Dendritic cell treated with granulocyte-macrophage colony-stimulating factor and Interleukin-4, amounts not matched to agents 40 ng/mL and 50 ng/mL, for 4 days (primary cell): ENCODE measurements at regions not wholly inside any gene's neighbourhood (a gene's known extent, or its start where the extent isn't known, plus 50 kb on each side); places are given as distances from the start of the nearest gene placed in this dataset.

Experiments used
- H3K27ac Mint-ChIP-seq: one replicate; pipeline ENCODE4 v1.8.0; 2022; ENCODE audit warnings: mild to moderate bottlenecking, mixed read lengths
- H3K27me3 Mint-ChIP-seq: one replicate; pipeline ENCODE4 v1.8.0; 2022; ENCODE audit warnings: mild to moderate bottlenecking, mixed read lengths
- H3K36me3 Mint-ChIP-seq: one replicate; pipeline ENCODE4 v1.8.0; 2022; ENCODE audit warnings: low read depth, mixed read lengths
- H3K4me1 Mint-ChIP-seq: one replicate; pipeline ENCODE4 v1.8.0; 2022; ENCODE audit warnings: low read depth, mixed read lengths
- H3K4me3 Mint-ChIP-seq: one replicate; pipeline ENCODE4 v1.8.0; 2022; ENCODE audit warnings: mild to moderate bottlenecking, moderate library complexity, mixed read lengths
- H3K9me3 Mint-ChIP-seq: one replicate; pipeline ENCODE4 v1.8.0; 2022; ENCODE audit warnings: mixed read lengths
- intact Hi-C: fragments of 100-400 bp; cut with micrococcal nuclease; formaldehyde crosslinking; loops from one replicate; pipeline ENCODE4 v1.15.0; 2022

DNA sequence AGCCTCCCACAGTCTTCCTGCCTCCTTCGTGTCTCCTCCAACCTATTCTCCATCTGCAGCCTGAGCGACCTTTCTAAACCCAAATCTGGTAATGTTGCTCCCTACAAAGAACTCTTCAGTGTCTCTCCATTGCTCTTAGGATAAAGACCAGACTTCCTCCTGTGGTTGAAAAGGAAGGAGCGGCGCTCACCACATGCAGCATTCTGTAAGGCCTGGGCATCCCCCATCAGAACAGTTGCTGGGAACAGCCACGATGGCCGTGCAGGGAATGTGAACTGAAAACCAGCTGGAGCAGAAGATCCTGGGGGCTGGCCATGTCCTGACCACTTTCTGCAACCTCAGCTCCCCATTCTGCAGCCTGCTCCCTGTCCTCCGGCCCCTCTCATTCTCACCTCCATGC lies 237.8 kb upstream of the ZMIZ1 start:
- no peak overlapping the region for H3K4me3 Mint-ChIP-seq
- H3K27ac Mint-ChIP-seq, result no peak overlapping the region
- peaks cover 13% of the 10 kb centered on the region for H3K4me1 Mint-ChIP-seq
- intact Hi-C loops, result no loop called here
- H3K36me3 Mint-ChIP-seq, result no peaks in the 10 kb centered on the region
- peaks cover 29% of the 10 kb centered on the region for H3K27me3 Mint-ChIP-seq
- H3K9me3 Mint-ChIP-seq, result peaks cover 22% of the 10 kb centered on the region

DNA sequence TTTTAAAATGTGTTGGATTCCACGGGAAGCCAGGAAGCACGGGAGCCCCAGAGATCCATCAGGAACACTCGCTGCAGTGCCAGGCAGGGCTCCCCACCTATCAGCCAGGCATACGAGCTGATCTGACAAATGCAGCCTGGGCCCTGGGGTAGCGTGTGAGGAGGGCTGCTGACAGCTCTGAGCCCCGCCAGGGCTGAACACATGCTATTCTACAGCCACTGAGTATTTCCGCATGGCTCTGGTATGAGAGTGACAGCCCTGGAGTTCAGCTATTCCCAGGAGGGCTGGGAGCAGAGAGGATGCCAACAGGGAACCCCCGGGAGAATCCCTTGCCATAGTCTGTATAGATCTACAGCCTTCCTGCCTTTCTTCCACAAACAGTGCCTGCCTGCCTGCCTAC lies 237.3 kb upstream of the ZMIZ1 start:
- Mint-ChIP-seq H3K27me3 (peaks cover 29% of the 10 kb centered on the region), H3K27ac (no peak overlapping the region), H3K9me3 (peaks cover 22% of the 10 kb centered on the region)

DNA sequence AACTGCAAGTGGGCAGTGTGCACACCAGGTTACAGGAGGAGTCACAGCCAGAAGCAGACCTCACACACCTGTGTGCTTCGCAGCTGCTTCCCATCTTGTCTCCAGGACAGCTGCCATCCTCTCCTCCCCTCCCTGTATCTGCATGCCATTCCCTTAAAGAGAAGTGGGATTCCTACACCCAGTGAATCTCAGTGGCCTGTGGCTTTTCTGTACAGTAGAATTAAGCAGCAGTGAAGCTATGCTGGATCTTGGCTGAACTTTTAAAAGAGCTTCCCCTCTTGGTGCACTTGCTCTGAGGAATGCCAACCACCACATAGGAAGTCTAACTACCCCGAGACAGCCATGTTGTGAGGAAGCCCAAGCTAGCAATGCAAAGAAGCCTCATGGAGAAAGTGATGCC lies 236.5 kb upstream of the ZMIZ1 start:
- Mint-ChIP-seq H3K36me3 (no peaks in the 10 kb centered on the region), H3K4me3 (no peak overlapping the region), H3K27ac (no peak overlapping the region), H3K4me1 (peaks cover 15% of the 10 kb centered on the region), H3K27me3 (peaks cover 28% of the 10 kb centered on the region), H3K9me3 (peaks cover 22% of the 10 kb centered on the region)
- intact Hi-C loops, result no loop called here

More for the DNA sequence above, 237.3 kb upstream of the ZMIZ1 start:
- Mint-ChIP-seq H3K4me1 (peaks cover 15% of the 10 kb centered on the region), H3K4me3 (no peak overlapping the region), H3K36me3 (no peaks in the 10 kb centered on the region)
- intact Hi-C loops, result no loop called here

DNA sequence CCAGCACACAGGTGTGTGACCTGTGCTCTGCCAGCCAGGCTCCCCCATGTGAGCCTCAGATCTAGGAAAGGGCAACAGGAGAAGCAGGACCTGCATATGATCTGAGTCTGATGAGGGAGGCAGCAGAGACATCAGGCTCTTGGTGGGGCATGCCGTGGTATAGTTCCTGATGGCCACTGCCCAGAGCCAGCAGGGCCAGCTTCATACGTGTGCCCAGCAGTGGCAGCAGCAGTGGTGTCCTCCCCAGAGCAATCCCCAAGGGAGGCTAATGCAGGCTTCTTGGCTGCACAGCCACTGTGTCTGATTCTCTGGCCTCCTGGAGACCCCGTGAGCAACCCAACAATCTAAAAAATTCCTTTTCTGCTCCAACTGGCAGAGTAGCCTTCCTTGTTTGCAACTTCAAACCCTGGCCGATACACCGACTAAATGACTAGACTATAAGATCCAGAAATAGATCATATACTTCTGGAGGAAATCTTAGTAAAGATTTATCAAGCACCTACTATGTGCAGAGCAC lies 230.6 kb upstream of the ZMIZ1 start:
- Mint-ChIP-seq H3K4me3 (no peak overlapping the region), H3K27me3 (peaks cover 27% of the 10 kb centered on the region), H3K4me1 (peaks cover 15% of the 10 kb centered on the region), H3K27ac (no peak overlapping the region), H3K9me3 (peaks cover 12% of the 10 kb centered on the region), H3K36me3 (no peaks in the 10 kb centered on the region)
- intact Hi-C loops, result no loop called here

DNA sequence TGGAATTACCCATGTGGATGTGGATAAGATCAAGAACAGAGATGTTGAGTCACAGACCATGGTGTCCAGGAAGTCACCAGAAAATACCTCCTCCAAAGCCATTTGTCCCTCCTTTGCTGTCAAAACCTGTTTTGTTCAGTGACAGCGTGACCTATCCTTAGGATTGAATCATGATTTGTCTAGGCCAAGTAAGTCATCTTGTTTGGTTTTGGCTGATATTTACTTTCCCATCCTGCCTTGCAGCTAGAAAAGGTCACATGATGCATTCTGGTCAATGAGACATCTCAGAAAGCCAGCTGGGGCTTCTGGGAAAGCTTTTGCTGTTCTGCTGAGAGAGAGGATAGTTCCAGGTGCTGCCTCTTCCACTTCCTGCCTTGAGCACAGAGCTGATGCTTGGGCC lies 225.3 kb upstream of the ZMIZ1 start:
- intact Hi-C loops, result no loop called here
- no peaks in the 10 kb centered on the region for H3K36me3 Mint-ChIP-seq
- no peak overlapping the region for H3K27ac Mint-ChIP-seq
- H3K4me1 Mint-ChIP-seq, result no peaks in the 10 kb centered on the region
- no peaks in the 10 kb centered on the region for H3K9me3 Mint-ChIP-seq
- peaks cover 24% of the 10 kb centered on the region for H3K27me3 Mint-ChIP-seq
- no peak overlapping the region for H3K4me3 Mint-ChIP-seq

DNA sequence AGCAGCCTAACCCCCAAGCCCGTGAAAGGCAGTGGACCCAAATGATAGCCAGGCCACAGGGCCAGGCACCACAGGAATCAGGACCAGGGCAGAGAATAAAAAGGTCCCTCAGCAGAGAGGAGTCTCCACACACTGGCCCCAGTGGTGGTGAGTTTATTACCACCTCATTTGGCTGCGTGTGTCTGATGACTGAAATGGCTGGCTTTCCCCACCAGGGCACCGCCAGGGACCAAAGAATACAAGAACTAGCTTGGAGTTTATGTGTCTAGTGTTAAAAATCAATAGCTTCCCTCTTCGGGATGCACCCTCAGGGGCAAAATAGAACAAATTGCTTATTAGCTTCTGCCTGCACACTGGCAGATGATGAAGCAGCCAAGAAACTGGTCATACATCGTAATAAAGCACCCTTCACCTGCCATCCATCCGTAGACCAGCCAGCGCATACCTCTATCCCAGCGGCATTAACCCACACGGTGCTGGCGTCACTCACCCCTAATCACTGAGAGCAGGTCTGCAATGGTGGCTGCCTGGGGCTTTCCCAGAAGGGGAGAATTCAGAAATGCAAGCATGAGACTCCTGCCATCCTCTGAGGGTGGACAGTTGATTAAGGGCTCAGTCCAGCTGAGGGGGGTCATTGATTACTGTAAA lies 223.7 kb upstream of the ZMIZ1 start:
- no peaks in the 10 kb centered on the region for H3K4me1 Mint-ChIP-seq
- H3K36me3 Mint-ChIP-seq, result no peaks in the 10 kb centered on the region
- H3K9me3 Mint-ChIP-seq, result no peaks in the 10 kb centered on the region
- H3K27ac Mint-ChIP-seq, result no peak overlapping the region
- intact Hi-C loops, result no loop called here
- H3K27me3 Mint-ChIP-seq, result peaks cover 27% of the 10 kb centered on the region
- no peak overlapping the region for H3K4me3 Mint-ChIP-seq

DNA sequence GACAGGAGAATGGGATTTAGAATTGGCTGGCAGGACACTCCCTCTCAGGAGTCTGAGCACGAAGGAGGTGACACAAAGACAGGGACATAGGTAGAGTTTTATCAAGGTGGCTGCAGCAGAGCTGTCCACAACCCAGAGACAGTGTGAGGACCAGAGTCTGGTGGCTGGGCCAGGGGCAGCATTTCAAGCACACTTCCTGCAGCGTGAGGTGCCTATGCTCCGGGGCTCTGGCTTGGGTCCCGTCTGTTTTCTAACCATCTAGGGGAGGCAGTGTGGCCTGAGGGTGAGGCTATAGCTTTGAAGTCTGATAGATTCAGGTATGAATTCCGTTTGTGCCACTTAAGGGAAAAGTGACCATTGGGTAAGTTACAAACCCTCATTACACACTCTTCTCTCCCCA lies 222.7 kb upstream of the ZMIZ1 start:
- H3K4me3 Mint-ChIP-seq, result no peak overlapping the region
- H3K4me1 Mint-ChIP-seq, result no peaks in the 10 kb centered on the region
- intact Hi-C loops, result no loop called here
- H3K36me3 Mint-ChIP-seq, result no peaks in the 10 kb centered on the region
- peaks cover 24% of the 10 kb centered on the region for H3K27me3 Mint-ChIP-seq
- no peak overlapping the region for H3K27ac Mint-ChIP-seq
- no peaks in the 10 kb centered on the region for H3K9me3 Mint-ChIP-seq

DNA sequence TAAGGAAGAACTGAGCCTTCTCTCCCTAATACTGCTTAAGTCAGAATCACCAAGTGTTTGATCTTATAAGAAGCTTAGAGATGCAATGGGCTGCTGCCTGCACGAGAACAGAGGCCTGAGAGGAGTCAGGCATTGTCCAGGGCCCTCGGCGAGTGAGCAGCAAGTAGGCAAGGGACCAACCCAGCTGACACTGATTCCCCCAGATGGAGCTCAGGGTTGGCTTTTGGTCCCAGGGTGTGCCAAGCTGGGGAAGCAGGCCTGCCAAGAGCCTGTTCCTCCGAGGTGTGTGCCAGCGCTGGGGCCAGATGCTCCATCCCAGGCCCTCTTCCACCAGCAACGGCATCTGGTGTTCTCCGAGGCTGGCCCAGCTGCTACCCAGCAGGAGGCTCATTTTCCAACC lies 222.0 kb upstream of the ZMIZ1 start:
- H3K27me3 Mint-ChIP-seq, result peaks cover 17% of the 10 kb centered on the region
- H3K4me1 Mint-ChIP-seq, result no peaks in the 10 kb centered on the region
- H3K27ac Mint-ChIP-seq, result no peak overlapping the region
- no peaks in the 10 kb centered on the region for H3K36me3 Mint-ChIP-seq
- no peak overlapping the region for H3K4me3 Mint-ChIP-seq
- intact Hi-C loops, result no loop called here
- H3K9me3 Mint-ChIP-seq, result no peaks in the 10 kb centered on the region

DNA sequence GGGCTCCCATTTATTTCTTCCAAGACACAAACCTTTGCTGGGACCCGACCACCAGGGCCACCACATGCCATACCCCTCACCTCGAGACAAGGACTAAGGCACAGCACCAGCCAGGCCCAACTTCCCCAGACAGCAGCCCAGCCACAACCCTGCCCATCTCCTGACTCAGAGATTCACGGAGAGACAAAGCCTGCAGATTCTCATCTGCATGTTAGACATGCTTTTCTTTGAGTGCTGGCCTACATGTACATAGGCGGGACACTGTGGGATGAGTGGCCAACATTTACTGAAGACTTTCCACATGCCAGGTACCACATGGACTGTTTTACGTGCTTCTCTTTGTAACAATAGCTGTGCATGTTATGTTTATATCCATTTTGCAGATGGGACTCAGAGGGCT lies 221.3 kb upstream of the ZMIZ1 start:
- H3K4me1 Mint-ChIP-seq, result no peaks in the 10 kb centered on the region
- H3K27ac Mint-ChIP-seq, result no peak overlapping the region
- peaks cover 12% of the 10 kb centered on the region for H3K27me3 Mint-ChIP-seq
- H3K9me3 Mint-ChIP-seq, result no peaks in the 10 kb centered on the region
- intact Hi-C loops, result no loop called here
- no peak overlapping the region for H3K4me3 Mint-ChIP-seq
- H3K36me3 Mint-ChIP-seq, result no peaks in the 10 kb centered on the region

DNA sequence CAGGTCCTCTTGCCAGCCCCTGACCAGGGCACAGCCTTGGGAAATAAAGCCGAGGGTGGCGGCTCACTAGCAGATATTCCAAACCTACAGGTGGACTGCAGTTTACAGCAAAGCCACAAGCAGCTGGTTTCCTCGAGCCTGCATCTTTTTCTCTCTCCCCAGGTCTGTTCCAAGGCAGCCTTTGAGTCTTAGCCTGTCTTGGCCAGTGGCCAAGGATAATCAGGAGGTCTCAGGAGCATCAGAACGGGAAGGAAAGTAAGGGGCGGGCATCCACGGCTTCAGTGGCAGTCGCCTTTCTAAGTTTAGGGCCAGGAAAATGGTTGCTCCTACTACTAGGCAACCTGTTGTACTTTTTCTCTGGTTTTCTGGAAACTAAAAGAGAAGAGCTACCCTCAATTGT lies 219.7 kb upstream of the ZMIZ1 start:
- Mint-ChIP-seq H3K36me3 (no peaks in the 10 kb centered on the region), H3K27me3 (peaks cover 12% of the 10 kb centered on the region), H3K27ac (no peak overlapping the region), H3K4me1 (no peaks in the 10 kb centered on the region), H3K4me3 (no peak overlapping the region), H3K9me3 (no peaks in the 10 kb centered on the region)
- intact Hi-C loops, result no loop called here

DNA sequence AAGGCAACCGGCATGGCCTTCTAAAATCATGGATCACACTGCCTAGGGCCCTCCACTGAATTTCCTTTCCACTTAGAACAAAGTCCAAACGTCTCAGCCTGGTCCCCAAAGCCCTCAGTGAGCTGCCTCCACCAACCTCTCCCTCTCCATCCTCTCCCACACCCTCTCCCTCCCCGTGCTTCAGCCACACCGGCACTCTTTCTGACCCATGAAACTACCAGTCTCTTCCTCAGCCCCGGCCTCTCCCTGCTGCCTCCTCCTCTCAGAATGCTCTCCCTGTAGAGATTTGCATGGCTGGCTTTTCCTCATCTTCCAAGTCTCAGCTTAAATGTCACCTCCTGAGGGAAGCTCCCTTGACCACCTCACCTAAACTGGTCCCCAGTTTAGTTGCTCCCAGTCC lies 219.0 kb upstream of the ZMIZ1 start:
- H3K4me3 Mint-ChIP-seq, result no peak overlapping the region
- intact Hi-C loops, result loop anchor here (5.0 kb wide), 1 partner anchor 218 kb away; the partner anchor contains the start of gene ZMIZ1
- H3K27me3 Mint-ChIP-seq, result peaks cover 11% of the 10 kb centered on the region
- H3K4me1 Mint-ChIP-seq, result no peaks in the 10 kb centered on the region
- H3K9me3 Mint-ChIP-seq, result no peaks in the 10 kb centered on the region
- no peak overlapping the region for H3K27ac Mint-ChIP-seq
- H3K36me3 Mint-ChIP-seq, result no peaks in the 10 kb centered on the region

DNA sequence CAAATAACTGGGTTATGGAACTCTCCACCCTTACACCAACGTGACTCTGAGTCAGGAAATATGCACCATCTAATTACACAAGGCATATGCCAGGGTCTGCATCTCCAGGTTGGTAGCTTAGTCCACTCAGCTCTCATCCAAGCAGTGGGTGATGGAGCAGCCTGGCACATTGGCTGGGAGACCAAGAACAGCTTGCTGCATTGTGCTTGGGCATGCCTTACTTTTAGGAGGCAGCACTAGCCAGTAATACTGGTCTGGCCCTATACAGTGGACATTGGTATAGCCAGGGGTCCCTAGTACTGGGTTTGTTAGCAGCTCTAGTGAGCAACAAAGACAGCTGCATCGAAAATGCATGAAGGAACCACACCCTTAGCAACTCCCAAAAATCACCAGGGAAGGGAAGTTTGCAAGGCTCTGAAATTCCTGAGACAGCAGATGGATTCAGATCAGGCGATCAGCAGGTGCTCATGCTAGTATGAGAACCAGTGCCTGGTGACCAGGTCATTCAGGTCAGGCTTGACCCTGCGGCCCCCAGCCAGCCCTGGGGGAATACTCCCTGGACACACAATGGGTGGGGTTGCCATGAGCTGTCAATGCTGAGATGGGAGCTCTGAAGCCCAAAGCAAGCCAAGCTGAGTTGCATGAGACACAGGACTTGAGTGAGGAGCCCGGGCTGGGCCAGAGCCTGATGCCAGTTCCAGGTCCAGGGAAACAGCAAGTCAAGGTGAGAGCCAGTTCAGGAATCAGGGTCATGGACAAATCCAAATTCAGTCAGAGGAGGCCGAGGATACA lies 217.9 kb upstream of the ZMIZ1 start:
- Mint-ChIP-seq H3K27me3 (peaks cover 9% of the 10 kb centered on the region), H3K27ac (no peak overlapping the region), H3K36me3 (no peaks in the 10 kb centered on the region), H3K9me3 (no peaks in the 10 kb centered on the region), H3K4me1 (no peaks in the 10 kb centered on the region), H3K4me3 (no peak overlapping the region)
- intact Hi-C loops, result loop anchor here (5.0 kb wide), 1 partner anchor 216 kb away; the partner anchor contains the start of gene ZMIZ1

DNA sequence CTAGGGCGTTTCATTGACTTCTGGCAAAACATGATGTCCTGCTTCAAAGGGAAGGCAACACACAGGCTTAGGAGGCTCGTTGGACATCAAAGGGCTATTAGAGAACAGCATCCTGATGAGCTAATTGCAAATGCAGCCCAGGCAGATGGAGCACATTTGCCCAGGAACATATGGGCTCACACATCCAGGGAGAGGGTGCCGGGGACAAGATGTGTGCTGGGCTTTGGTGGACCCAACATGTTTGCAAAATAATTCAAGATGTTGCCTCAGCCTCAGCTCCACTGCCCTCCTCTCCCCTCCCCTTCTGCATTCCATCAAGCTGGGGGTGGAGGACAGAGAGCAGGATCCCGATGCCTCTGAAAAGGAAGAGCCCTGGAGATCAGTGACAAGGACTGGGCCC lies 217.1 kb upstream of the ZMIZ1 start:
- Mint-ChIP-seq H3K36me3 (no peaks in the 10 kb centered on the region), H3K27me3 (peaks cover 7% of the 10 kb centered on the region), H3K4me3 (no peak overlapping the region), H3K4me1 (no peaks in the 10 kb centered on the region), H3K27ac (no peak overlapping the region), H3K9me3 (no peaks in the 10 kb centered on the region)
- intact Hi-C loops, result loop anchor here (1.0 to 5.0 kb wide), 2 partner anchors 216 to 344 kb away; partner anchors contain the start of gene ZMIZ1

DNA sequence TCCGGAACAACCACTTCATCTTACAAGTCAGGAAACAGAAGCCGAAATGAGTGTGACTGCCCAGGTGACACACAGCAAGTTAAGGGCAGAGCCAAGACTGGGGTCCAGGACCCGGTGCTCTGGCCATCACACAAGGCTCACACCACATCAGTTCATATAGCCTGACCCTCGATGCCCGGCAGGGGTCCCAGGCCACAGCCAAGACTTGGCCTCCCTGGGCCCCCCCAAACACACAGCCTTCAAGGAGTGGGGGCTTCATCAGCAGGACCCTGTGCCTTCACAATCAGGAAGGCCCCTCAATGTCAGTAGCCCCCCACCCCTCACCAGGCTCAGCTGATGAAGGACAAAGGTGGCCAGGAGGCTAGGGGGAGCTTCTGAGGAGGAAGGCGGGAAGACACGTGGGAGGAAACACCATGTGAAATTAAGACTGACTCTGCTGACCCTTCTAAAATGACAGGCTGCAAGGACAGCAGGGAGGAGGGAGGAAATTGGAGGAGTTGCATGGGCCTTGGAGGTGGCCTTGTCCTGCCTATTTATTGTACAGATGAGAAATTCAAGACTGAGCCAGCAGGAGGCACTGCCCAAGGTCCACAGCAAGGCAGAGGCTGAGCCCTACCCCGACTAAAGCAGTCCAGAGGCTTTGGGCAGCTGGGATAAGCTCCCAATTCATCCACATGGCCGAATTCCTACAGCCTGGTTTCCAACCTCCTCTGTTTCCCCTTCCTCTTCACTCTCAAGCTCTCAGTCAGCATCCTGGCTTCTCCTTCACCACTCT lies 216.1 kb upstream of the ZMIZ1 start:
- H3K36me3 Mint-ChIP-seq, result no peaks in the 10 kb centered on the region
- peaks cover 10% of the 10 kb centered on the region for H3K27me3 Mint-ChIP-seq
- no peak overlapping the region for H3K27ac Mint-ChIP-seq
- H3K4me1 Mint-ChIP-seq, result no peaks in the 10 kb centered on the region
- no peak overlapping the region for H3K4me3 Mint-ChIP-seq
- H3K9me3 Mint-ChIP-seq, result no peaks in the 10 kb centered on the region
- intact Hi-C loops, result loop anchor here (1.0 to 5.0 kb wide), 2 partner anchors 215 to 343 kb away; partner anchors contain the start of gene ZMIZ1
